ENCODE measurements at regions not wholly inside any gene's neighbourhood (a gene's known extent, or its start where the extent isn't known, plus 50 kb on each side); places are given as distances from the start of the nearest gene placed in this dataset.

DNA sequence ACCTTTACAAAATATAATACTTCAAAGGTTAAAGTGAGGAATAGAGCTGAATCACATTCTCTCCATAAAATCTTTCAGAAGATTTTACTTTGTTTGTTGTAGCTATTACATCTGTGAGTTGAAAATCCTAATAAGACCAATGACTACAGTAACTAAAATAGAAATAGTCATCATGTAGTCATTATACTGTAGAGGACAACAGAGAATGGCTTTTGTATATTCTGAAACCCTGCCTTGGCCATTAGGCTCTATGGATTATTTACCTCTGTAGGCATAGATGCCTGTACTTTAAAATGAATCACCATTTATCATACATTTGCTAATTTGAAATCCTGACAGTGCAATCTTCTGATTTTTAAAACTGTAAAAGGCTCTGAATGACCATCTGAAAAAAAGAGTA lies 923.0 kb downstream of the REEP3 start:
- Histone ChIP-seq H3K9ac (ENCODE audit: insufficient read depth, low read depth, low read length) (no peak overlapping the region), H4K20me1 (ENCODE audit: insufficient read depth, low read length) (no peaks in the 10 kb centered on the region), H3K79me2 (ENCODE audit: insufficient read depth, low read length) (no peaks in the 10 kb centered on the region), H2AFZ (ENCODE audit: low read length) (no peak overlapping the region), H3K9me3 (ENCODE audit: low read length) (no peaks in the 10 kb centered on the region), H3K27me3 (ENCODE audit: control insufficient read depth in 1 of 2, insufficient read depth in 2 of 2, low read length in 2 of 2) (no peaks in the 10 kb centered on the region), H3K4me3 (replicated peaks in 1 of 3; ENCODE audit: insufficient read depth in 1 of 3, low read depth in 2 of 3, low read length in 3 of 3) (no peak overlapping the region), H3K4me1 (ENCODE audit: insufficient read depth, low read length) (no peaks in the 10 kb centered on the region), H3K4me2 (ENCODE audit: low read depth, low read length) (no peak overlapping the region), H3K27ac (ENCODE audit: extremely low read length, insufficient read depth, low read length) (no peak overlapping the region), H3K36me3 (replicated peaks in 1 of 2; ENCODE audit: control insufficient read depth in 1 of 2, insufficient read depth in 2 of 2, low read length in 2 of 2) (no peaks in the 10 kb centered on the region)
- TF ChIP-seq, protein P1, sequence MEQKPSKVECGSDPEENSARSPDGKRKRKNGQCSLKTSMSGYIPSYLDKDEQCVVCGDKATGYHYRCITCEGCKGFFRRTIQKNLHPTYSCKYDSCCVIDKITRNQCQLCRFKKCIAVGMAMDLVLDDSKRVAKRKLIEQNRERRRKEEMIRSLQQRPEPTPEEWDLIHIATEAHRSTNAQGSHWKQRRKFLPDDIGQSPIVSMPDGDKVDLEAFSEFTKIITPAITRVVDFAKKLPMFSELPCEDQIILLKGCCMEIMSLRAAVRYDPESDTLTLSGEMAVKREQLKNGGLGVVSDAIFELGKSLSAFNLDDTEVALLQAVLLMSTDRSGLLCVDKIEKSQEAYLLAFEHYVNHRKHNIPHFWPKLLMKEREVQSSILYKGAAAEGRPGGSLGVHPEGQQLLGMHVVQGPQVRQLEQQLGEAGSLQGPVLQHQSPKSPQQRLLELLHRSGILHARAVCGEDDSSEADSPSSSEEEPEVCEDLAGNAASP (CRISPR knock-in tag; IDR thresholded peaks at IDR 0.05; ENCODE audit: borderline replicate concordance) = no peak
- TF ChIP-seq, protein P2, sequence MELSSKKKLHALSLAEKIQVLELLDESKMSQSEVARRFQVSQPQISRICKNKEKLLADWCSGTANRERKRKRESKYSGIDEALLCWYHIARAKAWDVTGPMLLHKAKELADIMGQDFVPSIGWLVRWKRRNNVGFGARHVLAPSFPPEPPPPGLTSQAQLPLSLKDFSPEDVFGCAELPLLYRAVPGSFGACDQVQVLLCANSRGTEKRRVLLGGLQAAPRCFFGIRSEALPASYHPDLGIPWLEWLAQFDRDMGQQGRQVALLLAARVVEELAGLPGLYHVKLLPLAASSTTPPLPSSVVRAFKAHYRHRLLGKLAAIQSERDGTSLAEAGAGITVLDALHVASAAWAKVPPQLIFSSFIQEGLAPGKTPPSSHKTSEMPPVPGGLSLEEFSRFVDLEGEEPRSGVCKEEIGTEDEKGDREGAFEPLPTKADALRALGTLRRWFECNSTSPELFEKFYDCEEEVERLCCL (CRISPR knock-in tag; IDR thresholded peaks at IDR 0.05; ENCODE audit: borderline replicate concordance) = no peak
- no peak for FAIRE-seq
- in situ Hi-C loops (cut with HindIII; ENCODE audit: extremely low pct_ligation_motif_present, low pct_unique_long_range_greater_than_20kb) (no loop called here), intact Hi-C loops (cut with micrococcal nuclease; ENCODE audit: unreplicated experiment) (no loop called here)
- no TSS peak for BruUV-seq (replicated peaks)
- no peak for ATAC-seq
- POLR2A ChIA-PET = no interaction called here
- CTCF ChIA-PET (ENCODE audit: low intra/inter-chr PET ratio, low total read pairs) = no interaction called here
- no peak for DNase-seq (ENCODE audit: low spot score)

DNA sequence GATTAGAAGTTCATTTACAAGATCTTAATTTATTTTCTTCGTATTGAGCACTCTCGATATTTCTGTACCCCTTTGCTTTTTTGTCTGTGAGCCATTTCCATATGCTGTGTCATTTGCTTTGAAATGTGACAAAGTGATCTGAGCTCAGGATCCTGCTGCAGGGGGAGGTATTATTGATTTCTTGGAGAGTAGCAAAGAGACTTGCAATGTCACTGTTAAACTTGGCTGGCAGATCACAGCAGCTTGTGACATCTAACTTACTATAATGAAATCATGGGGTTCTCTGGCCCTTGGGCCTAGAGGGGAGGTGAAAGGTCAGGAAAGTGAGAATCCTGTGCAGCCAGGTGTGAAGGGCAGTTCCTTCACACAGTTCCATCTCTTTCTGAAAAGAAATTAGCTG lies 923.4 kb downstream of the REEP3 start:
- no peak for FAIRE-seq
- no peak overlapping the region for H3K4me2 ChIP-seq (ENCODE audit: low read depth, low read length)
- H4K20me1 ChIP-seq (ENCODE audit: insufficient read depth, low read length) = no peaks in the 10 kb centered on the region
- H3K79me2 ChIP-seq (ENCODE audit: insufficient read depth, low read length) = no peaks in the 10 kb centered on the region
- intact Hi-C loops (cut with micrococcal nuclease; ENCODE audit: unreplicated experiment) = no loop called here
- H3K36me3 ChIP-seq (replicated peaks in 1 of 2; ENCODE audit: control insufficient read depth in 1 of 2, insufficient read depth in 2 of 2, low read length in 2 of 2) = no peaks in the 10 kb centered on the region
- ChIA-PET POLR2A (no interaction called here), CTCF (ENCODE audit: low intra/inter-chr PET ratio, low total read pairs) (no interaction called here)
- DNase-seq (ENCODE audit: low spot score) = no peak
- 0% methylated on average over 2 of the region's 2 CpGs for WGBS (ENCODE audit: low lambda C conversion rate)
- ATAC-seq = no peak
- no peak overlapping the region for H3K27ac ChIP-seq (ENCODE audit: extremely low read length, insufficient read depth, low read length)
- no TSS peak for BruUV-seq (replicated peaks)
- no peaks in the 10 kb centered on the region for H3K9me3 ChIP-seq (ENCODE audit: low read length)
- H2AFZ ChIP-seq (ENCODE audit: low read length) = no peak overlapping the region
- in situ Hi-C loops (cut with HindIII; ENCODE audit: extremely low pct_ligation_motif_present, low pct_unique_long_range_greater_than_20kb) = no loop called here
- no peak overlapping the region for H3K9ac ChIP-seq (ENCODE audit: insufficient read depth, low read depth, low read length)
- H3K4me3 ChIP-seq (replicated peaks in 1 of 3; ENCODE audit: insufficient read depth in 1 of 3, low read depth in 2 of 3, low read length in 3 of 3) = no peak overlapping the region
- no peaks in the 10 kb centered on the region for H3K4me1 ChIP-seq (ENCODE audit: insufficient read depth, low read length)
- no peaks in the 10 kb centered on the region for H3K27me3 ChIP-seq (ENCODE audit: control insufficient read depth in 1 of 2, insufficient read depth in 2 of 2, low read length in 2 of 2)
- TF ChIP-seq ATF7 (IDR thresholded peaks at IDR 0.05) = no peak
- no peak for TF ChIP-seq ATF7 (CRISPR knock-in tag; IDR thresholded peaks at IDR 0.05)
- TF ChIP-seq, protein P3, sequence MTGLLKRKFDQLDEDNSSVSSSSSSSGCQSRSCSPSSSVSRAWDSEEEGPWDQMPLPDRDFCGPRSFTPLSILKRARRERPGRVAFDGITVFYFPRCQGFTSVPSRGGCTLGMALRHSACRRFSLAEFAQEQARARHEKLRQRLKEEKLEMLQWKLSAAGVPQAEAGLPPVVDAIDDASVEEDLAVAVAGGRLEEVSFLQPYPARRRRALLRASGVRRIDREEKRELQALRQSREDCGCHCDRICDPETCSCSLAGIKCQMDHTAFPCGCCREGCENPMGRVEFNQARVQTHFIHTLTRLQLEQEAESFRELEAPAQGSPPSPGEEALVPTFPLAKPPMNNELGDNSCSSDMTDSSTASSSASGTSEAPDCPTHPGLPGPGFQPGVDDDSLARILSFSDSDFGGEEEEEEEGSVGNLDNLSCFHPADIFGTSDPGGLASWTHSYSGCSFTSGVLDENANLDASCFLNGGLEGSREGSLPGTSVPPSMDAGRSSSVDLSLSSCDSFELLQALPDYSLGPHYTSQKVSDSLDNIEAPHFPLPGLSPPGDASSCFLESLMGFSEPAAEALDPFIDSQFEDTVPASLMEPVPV (CRISPR knock-in tag; IDR thresholded peaks at IDR 0.05) = no peak
- TF ChIP-seq NFE2L2 (IDR thresholded peaks at IDR 0.05; ENCODE audit: low read length) = no peak
- no peak for TF ChIP-seq RELA (CRISPR knock-in tag; IDR thresholded peaks at IDR 0.05)
- no peak for TF ChIP-seq ZNF891 (CRISPR knock-in tag; IDR thresholded peaks at IDR 0.05)
- no peak for TF ChIP-seq LRRFIP1 (CRISPR knock-in tag; conservative IDR thresholded peaks at IDR 0.05)
- TF ChIP-seq FLYWCH1 (CRISPR knock-in tag; IDR thresholded peaks at IDR 0.05) = no peak
- no peak for TF ChIP-seq ZFP82 (CRISPR knock-in tag; IDR thresholded peaks at IDR 0.05; ENCODE audit: borderline replicate concordance)

Data from HepG2 (cell line).